Loucy (cell line): ENCODE measurements at regions not wholly inside any gene's neighbourhood (a gene's known extent, or its start where the extent isn't known, plus 50 kb on each side); places are given as distances from the start of the nearest gene placed in this dataset.

Experiments used
- H2AFZ ChIP-seq: fragments of 200-600 bp; sonication (generic); 2 replicates; pipeline ENCODE4 v1.6.0; 2016; ENCODE audit warnings: antibody characterized with exemption, mild to moderate bottlenecking, low read length, moderate library complexity
- H3F3A ChIP-seq: fragments of 200-600 bp; 2 replicates; pipeline ENCODE4 v1.6.0; 2016; ENCODE audit warnings: antibody characterized with exemption, low read depth, mild to moderate bottlenecking
- H3K27me3 ChIP-seq: fragments of 200-600 bp; sonication (generic); 2 replicates; pipeline ENCODE4 v1.6.1; 2014; ENCODE audit warnings: low read length, mild to moderate bottlenecking; ENCODE audit not compliant: insufficient read depth, poor library complexity, severe bottlenecking
- H3K36me3 ChIP-seq: fragments of 200-600 bp; sonication (generic); 2 replicates; pipeline ENCODE4 v1.6.1; 2016; ENCODE audit warnings: low read length; ENCODE audit not compliant: insufficient read depth
- H3K4me1 ChIP-seq: fragments of 200-600 bp; sonication (generic); 2 replicates; pipeline ENCODE4 v1.5.1; 2014; ENCODE audit warnings: low read length, mild to moderate bottlenecking; ENCODE audit not compliant: insufficient read depth, poor library complexity, severe bottlenecking
- H3K4me2 ChIP-seq: fragments of 200-600 bp; sonication (generic); 2 replicates; pipeline ENCODE4 v1.6.0; 2014; ENCODE audit warnings: antibody characterized with exemption, low read length, low read depth, mild to moderate bottlenecking; ENCODE audit not compliant: poor library complexity, severe bottlenecking
- H3K4me3 ChIP-seq: fragments of 200-600 bp; sonication (generic); 2 replicates; pipeline ENCODE4 v1.5.1; 2014; ENCODE audit warnings: low read length, mild to moderate bottlenecking, mixed read lengths; ENCODE audit not compliant: poor library complexity, severe bottlenecking
- H3K79me2 ChIP-seq: fragments of 200-600 bp; sonication (generic); 2 replicates; pipeline ENCODE4 v1.6.1; 2014; ENCODE audit warnings: low read length; ENCODE audit not compliant: insufficient read depth
- H3K9ac ChIP-seq: fragments of 200-600 bp; sonication (generic); 2 replicates; pipeline ENCODE4 v1.6.0; 2014; ENCODE audit warnings: mild to moderate bottlenecking, low read depth, low read length, moderate library complexity; ENCODE audit not compliant: poor library complexity, severe bottlenecking
- H3K9me2 ChIP-seq: fragments of 200-600 bp; sonication (generic); replicated peaks from 2 replicates; pipeline ENCODE4 v1.6.1; 2016; ENCODE audit warnings: low read depth, low read length, mixed read lengths
- H3K9me3 ChIP-seq: fragments of 200-600 bp; sonication (generic); 2 replicates; pipeline ENCODE4 v1.6.1; 2014; ENCODE audit warnings: mild to moderate bottlenecking, antibody characterized with exemption, low read length, low read depth; ENCODE audit not compliant: insufficient read depth
- H4K20me1 ChIP-seq: fragments of 200-600 bp; sonication (generic); 2 replicates; pipeline ENCODE4 v1.6.0; 2014; ENCODE audit warnings: antibody characterized with exemption, low read length, mild to moderate bottlenecking; ENCODE audit not compliant: insufficient read depth, poor library complexity, severe bottlenecking
- CTCF ChIP-seq: fragments of 200-600 bp; sonication (generic); conservative IDR thresholded peaks from 2 replicates; pipeline ENCODE4 v1.5.1; 2014; ENCODE audit warnings: mild to moderate bottlenecking, antibody characterized with exemption, low read length
- EZH2phosphoT487 ChIP-seq: fragments of 200-600 bp; IDR thresholded peaks from 2 replicates; pipeline ENCODE4 v1.6.1; 2018; ENCODE audit warnings: antibody characterized with exemption, mild to moderate bottlenecking, moderate library complexity, borderline replicate concordance

- no peak for TF ChIP-seq CTCF
- no peak for TF ChIP-seq EZH2phosphoT487
- no peak overlapping the region for H3K4me3 ChIP-seq
- H2AFZ ChIP-seq, result no peak overlapping the region
- no peaks in the 10 kb centered on the region for H3K36me3 ChIP-seq
- H3K4me2 ChIP-seq, result no peak overlapping the region
- H4K20me1 ChIP-seq, result no peaks in the 10 kb centered on the region
- no peaks in the 10 kb centered on the region; the same call in 1 of the 2 replicates for H3K9me3 ChIP-seq
- no peaks in the 10 kb centered on the region for H3K9me2 ChIP-seq
- no peak overlapping the region for H3K9ac ChIP-seq
- H3K79me2 ChIP-seq, result no peaks in the 10 kb centered on the region
- H3K4me1 ChIP-seq, result no peaks in the 10 kb centered on the region
- H3K27me3 ChIP-seq, result no peaks in the 10 kb centered on the region
- no peaks in the 10 kb centered on the region for H3F3A ChIP-seq
Measured at GRCh38 chr14:94868772-94869072, 98.8 kb upstream of the GSC start.

GRCh38 chr14:94867946-94868771, 98.2 kb upstream of the GSC start:
- Histone ChIP-seq H3K4me3 (no peak overlapping the region), H3K4me1 (no peaks in the 10 kb centered on the region), H3F3A (no peaks in the 10 kb centered on the region), H4K20me1 (no peaks in the 10 kb centered on the region), H3K9ac (no peak overlapping the region), H3K9me3 (no peaks in the 10 kb centered on the region; the same call in 1 of the 2 replicates), H2AFZ (no peak overlapping the region), H3K9me2 (no peaks in the 10 kb centered on the region), H3K36me3 (no peaks in the 10 kb centered on the region), H3K79me2 (no peaks in the 10 kb centered on the region), H3K4me2 (no peak overlapping the region), H3K27me3 (no peaks in the 10 kb centered on the region)
- TF ChIP-seq EZH2phosphoT487 (no peak), CTCF (no peak)

GRCh38 chr14:94867209-94867608, 97.3 kb upstream of the GSC start:
- H3K9me3 ChIP-seq, result no peaks in the 10 kb centered on the region; the same call in 1 of the 2 replicates
- no peaks in the 10 kb centered on the region for H3F3A ChIP-seq
- no peaks in the 10 kb centered on the region for H3K36me3 ChIP-seq
- H2AFZ ChIP-seq, result no peak overlapping the region
- no peak overlapping the region for H3K4me3 ChIP-seq
- no peak overlapping the region for H3K4me2 ChIP-seq
- TF ChIP-seq CTCF (no peak), EZH2phosphoT487 (no peak)
- H3K27me3 ChIP-seq, result no peaks in the 10 kb centered on the region
- H3K9me2 ChIP-seq, result no peaks in the 10 kb centered on the region
- H3K9ac ChIP-seq, result no peak overlapping the region
- H4K20me1 ChIP-seq, result no peaks in the 10 kb centered on the region
- H3K4me1 ChIP-seq, result no peaks in the 10 kb centered on the region
- H3K79me2 ChIP-seq, result no peaks in the 10 kb centered on the region
